Upper lobe of right lung (tissue), 1 donor: ENCODE measurements at regions not wholly inside any gene's neighbourhood (a gene's known extent, or its start where the extent isn't known, plus 50 kb on each side); places are given as distances from the start of the nearest gene placed in this dataset.

Source experiments
- ATAC-seq: fragments of 200-7000 bp; cut with Tn5 transposase; one replicate; pipeline ENCODE4 v1.9.1; 2020; ENCODE audit warnings: mild to moderate bottlenecking, moderate library complexity
- DNase-seq: peaks from one replicate; pipeline ENCODE4 v3.0.0-alpha.2; 2020
- H3K27ac ChIP-seq: fragments of 200-600 bp; one replicate; pipeline ENCODE4 v1.8.0; 2022
- H3K27me3 ChIP-seq: fragments of 200-600 bp; one replicate; pipeline ENCODE4 v1.8.0; 2022; ENCODE audit warnings: mild to moderate bottlenecking
- H3K36me3 ChIP-seq: fragments of 200-600 bp; one replicate; pipeline ENCODE4 v1.8.0; 2022
- H3K4me1 ChIP-seq: fragments of 200-600 bp; one replicate; pipeline ENCODE4 v1.8.0; 2022
- H3K4me3 ChIP-seq: fragments of 200-600 bp; one replicate; pipeline ENCODE4 v1.8.0; 2022; ENCODE audit warnings: mild to moderate bottlenecking
- H3K9me3 ChIP-seq: fragments of 200-600 bp; one replicate; pipeline ENCODE4 v1.8.0; 2022
- intact Hi-C: fragments of 100-400 bp; cut with DNase I; formaldehyde crosslinking; loops from one replicate; pipeline ENCODE4 v1.11.0; 2022
- TF ChIP-seq, protein P1 (sequence below): fragments of 200-600 bp; IDR thresholded peaks from one replicate; pipeline ENCODE4 v1.8.0; 2022; ENCODE audit warnings: antibody characterized with exemption
- donor health status: DM: no; HTN: yes; CAD: no; lungs with severe emphysema.

DNA sequence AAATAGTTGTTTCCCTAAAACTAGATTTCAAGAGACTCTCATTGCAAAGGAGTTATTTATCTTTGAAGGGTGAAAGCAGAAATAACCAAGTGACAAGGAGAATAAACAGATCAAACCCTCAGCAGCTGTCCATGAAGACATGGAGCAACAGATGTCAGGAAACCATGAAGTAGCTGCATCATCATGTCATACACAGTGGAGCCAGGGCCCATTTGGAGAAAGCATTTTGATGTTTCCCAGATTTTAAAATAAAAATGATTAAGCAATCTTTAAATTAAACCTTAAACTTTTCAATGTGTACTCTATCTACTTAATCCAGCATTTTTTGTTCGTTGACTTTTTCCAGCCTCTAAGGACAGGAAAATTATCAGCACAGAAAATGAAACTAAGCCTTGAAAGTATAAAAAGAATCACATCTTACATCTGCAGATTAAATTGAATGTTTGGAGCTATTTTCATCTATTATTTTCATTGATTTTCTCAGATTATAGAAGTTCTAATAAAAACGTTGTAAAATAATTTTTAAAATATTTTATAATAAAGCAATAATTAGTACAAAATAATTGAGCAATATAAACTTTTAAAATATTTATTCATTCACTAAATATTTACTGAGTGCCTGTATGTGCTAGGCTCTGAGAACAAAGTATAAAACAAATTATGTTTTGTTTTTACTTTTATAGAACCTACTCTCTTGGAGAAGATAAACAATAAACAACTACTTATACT is 860.1 kb downstream of the BCL11A start:
- Histone ChIP-seq H3K27me3 (no peaks in the 10 kb centered on the region), H3K4me3 (no peak overlapping the region), H3K4me1 (no peaks in the 10 kb centered on the region), H3K27ac (no peak overlapping the region), H3K36me3 (no peaks in the 10 kb centered on the region), H3K9me3 (no peaks in the 10 kb centered on the region)
- TF ChIP-seq, protein P1, sequence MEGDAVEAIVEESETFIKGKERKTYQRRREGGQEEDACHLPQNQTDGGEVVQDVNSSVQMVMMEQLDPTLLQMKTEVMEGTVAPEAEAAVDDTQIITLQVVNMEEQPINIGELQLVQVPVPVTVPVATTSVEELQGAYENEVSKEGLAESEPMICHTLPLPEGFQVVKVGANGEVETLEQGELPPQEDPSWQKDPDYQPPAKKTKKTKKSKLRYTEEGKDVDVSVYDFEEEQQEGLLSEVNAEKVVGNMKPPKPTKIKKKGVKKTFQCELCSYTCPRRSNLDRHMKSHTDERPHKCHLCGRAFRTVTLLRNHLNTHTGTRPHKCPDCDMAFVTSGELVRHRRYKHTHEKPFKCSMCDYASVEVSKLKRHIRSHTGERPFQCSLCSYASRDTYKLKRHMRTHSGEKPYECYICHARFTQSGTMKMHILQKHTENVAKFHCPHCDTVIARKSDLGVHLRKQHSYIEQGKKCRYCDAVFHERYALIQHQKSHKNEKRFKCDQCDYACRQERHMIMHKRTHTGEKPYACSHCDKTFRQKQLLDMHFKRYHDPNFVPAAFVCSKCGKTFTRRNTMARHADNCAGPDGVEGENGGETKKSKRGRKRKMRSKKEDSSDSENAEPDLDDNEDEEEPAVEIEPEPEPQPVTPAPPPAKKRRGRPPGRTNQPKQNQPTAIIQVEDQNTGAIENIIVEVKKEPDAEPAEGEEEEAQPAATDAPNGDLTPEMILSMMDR, result no peak
- DNase-seq, result no peak
- intact Hi-C loops, result no loop called here
- ATAC-seq, result no peak

DNA sequence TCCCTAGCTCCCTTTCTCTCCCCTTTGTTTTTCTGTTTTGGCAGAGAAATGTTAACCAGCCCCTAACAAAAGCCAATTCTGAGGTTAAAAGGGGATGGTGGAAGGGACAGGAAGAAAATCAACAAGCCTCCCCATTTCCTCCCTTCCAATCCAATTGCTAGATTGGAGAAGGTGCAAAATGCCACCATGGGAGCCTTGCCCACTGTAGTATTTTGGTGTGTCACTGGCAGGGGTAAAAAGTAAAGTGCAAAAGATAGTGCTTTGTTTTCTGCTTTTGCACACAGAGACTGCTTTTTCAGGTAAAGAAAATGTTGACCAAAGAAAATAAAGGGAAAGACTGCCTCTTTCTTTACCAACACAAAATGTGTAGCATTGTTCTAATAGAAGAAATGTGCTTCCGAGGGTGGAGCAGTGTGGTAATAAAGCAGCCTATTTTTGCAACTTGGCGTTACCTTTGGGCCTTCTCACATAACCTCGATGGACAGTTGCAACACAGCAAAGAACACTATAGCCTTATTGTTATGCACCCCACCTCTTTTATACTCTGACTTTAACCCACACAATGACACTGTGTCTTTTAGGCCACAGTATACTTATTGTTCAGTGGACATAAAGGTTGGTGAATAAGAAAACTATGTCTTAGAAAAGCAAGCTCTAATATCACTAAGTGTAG is 861.8 kb downstream of the BCL11A start:
- intact Hi-C loops, result no loop called here
- DNase-seq (no peak), ATAC-seq (no peak)
- H3K4me1 ChIP-seq, result no peaks in the 10 kb centered on the region
- H3K9me3 ChIP-seq, result no peaks in the 10 kb centered on the region
- H3K27ac ChIP-seq, result no peak overlapping the region
- TF ChIP-seq, protein P1, result no peak
- H3K27me3 ChIP-seq, result no peaks in the 10 kb centered on the region
- H3K4me3 ChIP-seq, result no peak overlapping the region
- H3K36me3 ChIP-seq, result no peaks in the 10 kb centered on the region

DNA sequence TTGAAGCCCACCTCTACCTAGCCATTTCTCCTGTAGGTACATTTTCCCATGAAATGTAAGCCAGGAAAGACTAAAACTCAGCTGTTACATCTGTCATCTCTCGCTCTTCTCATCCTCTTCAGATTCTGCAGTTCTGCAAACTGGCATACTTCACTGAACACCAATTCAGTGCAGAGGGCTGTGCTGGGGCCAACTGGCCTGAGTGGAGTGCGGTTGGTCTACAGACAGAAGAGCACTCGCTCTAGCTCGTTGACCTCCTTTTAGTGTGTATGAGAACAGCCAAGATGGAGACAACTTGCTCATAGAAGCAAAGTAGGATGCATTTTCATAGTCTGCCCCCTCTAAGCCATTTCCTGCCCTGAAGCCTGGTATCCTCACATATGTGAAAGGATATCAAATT is 862.6 kb downstream of the BCL11A start:
- H3K4me3 ChIP-seq, result no peak overlapping the region
- ATAC-seq, result no peak
- TF ChIP-seq, protein P1, result no peak
- intact Hi-C loops, result no loop called here
- DNase-seq, result no peak
- no peak overlapping the region for H3K27ac ChIP-seq
- no peaks in the 10 kb centered on the region for H3K27me3 ChIP-seq
- no peaks in the 10 kb centered on the region for H3K4me1 ChIP-seq
- H3K36me3 ChIP-seq, result no peaks in the 10 kb centered on the region
- no peaks in the 10 kb centered on the region for H3K9me3 ChIP-seq

- no peaks in the 10 kb centered on the region for H3K27me3 ChIP-seq
- DNase-seq, result no peak
- H3K36me3 ChIP-seq, result no peaks in the 10 kb centered on the region
- no peak overlapping the region for H3K4me3 ChIP-seq
- H3K27ac ChIP-seq, result no peak overlapping the region
- no peaks in the 10 kb centered on the region for H3K4me1 ChIP-seq
- TF ChIP-seq, protein P1, result no peak
- no peak for ATAC-seq
- intact Hi-C loops, result no loop called here
- no peaks in the 10 kb centered on the region for H3K9me3 ChIP-seq
Measured at GRCh38 chr2:59684771-59685166, 868.7 kb downstream of the BCL11A start.

GRCh38 chr2:59684116-59684770 is 869.2 kb downstream of the BCL11A start:
- Histone ChIP-seq H3K4me3 (no peak overlapping the region), H3K27ac (no peak overlapping the region), H3K36me3 (no peaks in the 10 kb centered on the region), H3K9me3 (no peaks in the 10 kb centered on the region), H3K27me3 (no peaks in the 10 kb centered on the region), H3K4me1 (no peaks in the 10 kb centered on the region)
- ATAC-seq (no peak), DNase-seq (no peak)
- TF ChIP-seq, protein P1, result no peak
- intact Hi-C loops, result no loop called here
